Gastroesophageal sphincter (tissue), 3 donors: ENCODE measurements at regions not wholly inside any gene's neighbourhood (a gene's known extent, or its start where the extent isn't known, plus 50 kb on each side); places are given as distances from the start of the nearest gene placed in this dataset.

Experiments used
- EP300 ChIP-seq: sonication (generic); formaldehyde crosslinking; IDR thresholded peaks from one replicate; pipeline ENCODE4 v1.6.1; 2017; ENCODE audit warnings: antibody characterized with exemption, mild to moderate bottlenecking
- POLR2A ChIP-seq, 2 donors: fragments of 450-650 bp; IDR thresholded peaks; one replicate each; pipeline ENCODE4 v1.6.1; 2017; ENCODE audit warnings: antibody characterized with exemption in 2 of 2, mild to moderate bottlenecking in 2 of 2, moderate library complexity in 1 of 2
- POLR2AphosphoS5 ChIP-seq: sonication (generic); formaldehyde crosslinking; IDR thresholded peaks from one replicate; pipeline ENCODE4 v1.6.1; 2017; ENCODE audit warnings: antibody characterized with exemption
- TF ChIP-seq, protein P1 (sequence below), 4 experiments: fragments of 200-600 bp in 2 of 4; fragments of 450-650 bp in 2 of 4; sonication (generic) in 1 of 4; IDR thresholded peaks; one replicate each; pipeline ENCODE4 v1.5.1; 2017 to 2019; ENCODE audit warnings: antibody characterized with exemption in 4 of 4, mild to moderate bottlenecking in 2 of 4, moderate library complexity in 2 of 4

GRCh38 chrX:140071037-140071436, 105.7 kb upstream of the CXorf66 start:
- TF ChIP-seq, protein P1, sequence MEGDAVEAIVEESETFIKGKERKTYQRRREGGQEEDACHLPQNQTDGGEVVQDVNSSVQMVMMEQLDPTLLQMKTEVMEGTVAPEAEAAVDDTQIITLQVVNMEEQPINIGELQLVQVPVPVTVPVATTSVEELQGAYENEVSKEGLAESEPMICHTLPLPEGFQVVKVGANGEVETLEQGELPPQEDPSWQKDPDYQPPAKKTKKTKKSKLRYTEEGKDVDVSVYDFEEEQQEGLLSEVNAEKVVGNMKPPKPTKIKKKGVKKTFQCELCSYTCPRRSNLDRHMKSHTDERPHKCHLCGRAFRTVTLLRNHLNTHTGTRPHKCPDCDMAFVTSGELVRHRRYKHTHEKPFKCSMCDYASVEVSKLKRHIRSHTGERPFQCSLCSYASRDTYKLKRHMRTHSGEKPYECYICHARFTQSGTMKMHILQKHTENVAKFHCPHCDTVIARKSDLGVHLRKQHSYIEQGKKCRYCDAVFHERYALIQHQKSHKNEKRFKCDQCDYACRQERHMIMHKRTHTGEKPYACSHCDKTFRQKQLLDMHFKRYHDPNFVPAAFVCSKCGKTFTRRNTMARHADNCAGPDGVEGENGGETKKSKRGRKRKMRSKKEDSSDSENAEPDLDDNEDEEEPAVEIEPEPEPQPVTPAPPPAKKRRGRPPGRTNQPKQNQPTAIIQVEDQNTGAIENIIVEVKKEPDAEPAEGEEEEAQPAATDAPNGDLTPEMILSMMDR (IDR thresholded peaks at IDR 0.05) = no peak
- TF ChIP-seq EP300 = no peak
- no peak for TF ChIP-seq POLR2AphosphoS5
- no peak for TF ChIP-seq POLR2A (IDR thresholded peaks at IDR 0.05)
